Endodermal cell (in vitro differentiated cells): ENCODE measurements at regions not wholly inside any gene's neighbourhood (a gene's known extent, or its start where the extent isn't known, plus 50 kb on each side); places are given as distances from the start of the nearest gene placed in this dataset.

ENCODE experiments used
- DNase-seq: peaks from one replicate; pipeline ENCODE4 v3.0.0-alpha.2; 2017
- H3K27ac ChIP-seq: 2 replicates; pipeline ENCODE4 v1.5.1; 2013; ENCODE audit warnings: mild to moderate bottlenecking, low read depth, low read length, moderate library complexity
- H3K27me3 ChIP-seq: 2 replicates; pipeline ENCODE4 v1.6.1; 2013; ENCODE audit warnings: mild to moderate bottlenecking, low read length, moderate library complexity; ENCODE audit not compliant: insufficient read depth, control insufficient read depth, poor library complexity, severe bottlenecking
- H3K36me3 ChIP-seq: 2 replicates; pipeline ENCODE4 v1.7.0; 2013; ENCODE audit warnings: mild to moderate bottlenecking, low read length, moderate library complexity; ENCODE audit not compliant: control insufficient read depth, insufficient read depth
- H3K4me1 ChIP-seq: one replicate; pipeline ENCODE4 v1.7.0; 2013; ENCODE audit warnings: low read length; ENCODE audit not compliant: control insufficient read depth, insufficient read depth
- H3K4me3 ChIP-seq: 2 replicates; pipeline ENCODE4 v1.5.1; 2013; ENCODE audit warnings: mild to moderate bottlenecking, low read length, moderate library complexity
- H3K9ac ChIP-seq: 2 replicates; pipeline ENCODE4 v1.6.1; 2013; ENCODE audit warnings: mild to moderate bottlenecking, low read length, moderate library complexity; ENCODE audit not compliant: poor library complexity, severe bottlenecking; ENCODE audit errors: extremely low read depth
- H3K9me3 ChIP-seq: 2 replicates; pipeline ENCODE4 v1.6.1; 2013; ENCODE audit warnings: mild to moderate bottlenecking, low read length, moderate library complexity; ENCODE audit not compliant: control insufficient read depth
- H3K27ac Mint-ChIP-seq: 2 replicates; pipeline ENCODE4 v1.8.0; 2020; ENCODE audit warnings: mixed read lengths
- H3K27me3 Mint-ChIP-seq: 2 replicates; pipeline ENCODE4 v1.8.0; 2021; ENCODE audit warnings: mild to moderate bottlenecking, mixed read lengths; ENCODE audit not compliant: insufficient read depth
- H3K36me3 Mint-ChIP-seq: 2 replicates; pipeline ENCODE4 v1.8.0; 2020; ENCODE audit warnings: low read depth, mixed read lengths
- H3K4me1 Mint-ChIP-seq: 2 replicates; pipeline ENCODE4 v1.8.0; 2020; ENCODE audit warnings: mixed read lengths
- H3K4me3 Mint-ChIP-seq: 2 replicates; pipeline ENCODE4 v1.8.0; 2020; ENCODE audit warnings: mild to moderate bottlenecking, moderate library complexity, mixed read lengths
- H3K9me3 Mint-ChIP-seq: 2 replicates; pipeline ENCODE4 v1.8.0; 2020; ENCODE audit warnings: mild to moderate bottlenecking, mixed read lengths
- WGBS, 2 experiments: methylation state at CpG; one replicate each; pipeline versions ENCODE4 v1.1.5 to v1.1.7; 2013; ENCODE audit warnings: missing lambda C conversion rate in 2 of 2, mixed read lengths in 1 of 2; ENCODE audit not compliant: insufficient coverage in 1 of 2, insufficient read length in 1 of 2; 5-methylcytosine and 5-hydroxymethylcytosine counted together
- TF ChIP-seq, protein P1 (sequence below): fragments of 200-600 bp; sonication (generic); conservative IDR thresholded peaks from 2 replicates; pipeline ENCODE4 v1.5.0; 2021; ENCODE audit warnings: antibody characterized with exemption, mild to moderate bottlenecking

DNA sequence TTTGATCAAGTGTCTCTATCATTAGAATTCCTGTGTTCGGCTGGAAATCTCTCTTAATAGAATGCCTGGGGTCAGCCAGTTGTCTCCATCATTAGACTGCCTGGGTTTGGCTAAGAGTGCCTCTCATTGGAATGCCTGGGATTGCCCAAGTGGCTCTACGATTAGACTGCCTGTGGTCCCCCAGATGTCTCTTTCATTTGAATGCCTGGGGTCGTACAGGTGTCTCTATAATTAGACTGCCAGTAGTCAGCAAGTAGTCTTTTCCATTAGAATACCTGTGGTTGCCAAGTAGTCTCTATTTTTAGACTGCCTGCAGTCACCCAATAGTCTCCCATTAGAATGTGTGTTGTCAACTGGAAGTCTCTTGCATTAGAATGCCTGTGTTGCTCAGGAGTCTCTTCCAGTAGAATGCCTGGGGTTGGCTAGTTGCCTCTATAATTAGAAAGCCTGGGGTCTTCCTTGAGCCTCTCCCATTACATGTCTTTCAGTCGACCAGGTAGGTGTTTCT lies 1523.2 kb downstream of the UQCRFS1 start:
- Histone ChIP-seq H3K9ac (no peak overlapping the region), H3K4me1 (no peaks in the 10 kb centered on the region), H3K27ac (no peak overlapping the region), H3K4me3 (no peak overlapping the region), H3K9me3 (peaks cover 97% of the 10 kb centered on the region), H3K27me3 (no peaks in the 10 kb centered on the region), H3K36me3 (no peaks in the 10 kb centered on the region)
- Mint-ChIP-seq H3K27me3 (no peaks in the 10 kb centered on the region), H3K4me1 (no peaks in the 10 kb centered on the region), H3K36me3 (no peaks in the 10 kb centered on the region), H3K9me3 (peaks cover 87% of the 10 kb centered on the region), H3K27ac (no peak overlapping the region), H3K4me3 (no peak overlapping the region)
- TF ChIP-seq, protein P1, sequence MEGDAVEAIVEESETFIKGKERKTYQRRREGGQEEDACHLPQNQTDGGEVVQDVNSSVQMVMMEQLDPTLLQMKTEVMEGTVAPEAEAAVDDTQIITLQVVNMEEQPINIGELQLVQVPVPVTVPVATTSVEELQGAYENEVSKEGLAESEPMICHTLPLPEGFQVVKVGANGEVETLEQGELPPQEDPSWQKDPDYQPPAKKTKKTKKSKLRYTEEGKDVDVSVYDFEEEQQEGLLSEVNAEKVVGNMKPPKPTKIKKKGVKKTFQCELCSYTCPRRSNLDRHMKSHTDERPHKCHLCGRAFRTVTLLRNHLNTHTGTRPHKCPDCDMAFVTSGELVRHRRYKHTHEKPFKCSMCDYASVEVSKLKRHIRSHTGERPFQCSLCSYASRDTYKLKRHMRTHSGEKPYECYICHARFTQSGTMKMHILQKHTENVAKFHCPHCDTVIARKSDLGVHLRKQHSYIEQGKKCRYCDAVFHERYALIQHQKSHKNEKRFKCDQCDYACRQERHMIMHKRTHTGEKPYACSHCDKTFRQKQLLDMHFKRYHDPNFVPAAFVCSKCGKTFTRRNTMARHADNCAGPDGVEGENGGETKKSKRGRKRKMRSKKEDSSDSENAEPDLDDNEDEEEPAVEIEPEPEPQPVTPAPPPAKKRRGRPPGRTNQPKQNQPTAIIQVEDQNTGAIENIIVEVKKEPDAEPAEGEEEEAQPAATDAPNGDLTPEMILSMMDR: no peak
- DNase-seq: no peak
- WGBS, 2 experiments: 61 to 65% methylated on average over 4 of the region's 4 CpGs

DNA sequence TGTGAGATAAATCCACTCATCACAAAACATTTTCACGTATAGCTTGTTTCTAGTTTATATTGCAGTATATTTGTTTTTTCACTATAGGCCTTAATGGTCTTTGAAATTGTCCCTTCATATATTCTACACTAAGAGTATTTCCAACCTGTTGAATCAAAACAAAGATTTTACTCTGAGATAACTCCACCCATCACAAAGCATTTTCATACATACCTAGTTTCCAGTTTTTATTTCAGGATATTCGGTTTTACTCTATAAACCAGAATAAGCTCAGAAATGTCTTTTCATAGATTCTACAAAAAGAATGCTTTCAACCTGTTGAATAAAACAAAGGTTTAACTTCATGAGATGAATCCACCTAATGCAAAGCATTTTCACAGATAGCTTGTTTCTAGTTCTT lies 1528.7 kb downstream of the UQCRFS1 start:
- DNase-seq: no peak
- H3K27ac Mint-ChIP-seq: no peak overlapping the region
- Histone ChIP-seq H3K4me1 (no peaks in the 10 kb centered on the region), H3K4me3 (no peak overlapping the region), H3K27me3 (no peaks in the 10 kb centered on the region), H3K27ac (no peak overlapping the region), H3K36me3 (no peaks in the 10 kb centered on the region), H3K9me3 (peaks cover 90% of the 10 kb centered on the region), H3K9ac (no peak overlapping the region)
- TF ChIP-seq, protein P1: no peak
- peaks cover 81% of the 10 kb centered on the region for H3K9me3 Mint-ChIP-seq
- WGBS, 2 experiments: 90 to 92% methylated on average over 1 of the region's 2 CpGs
- H3K27me3 Mint-ChIP-seq: no peaks in the 10 kb centered on the region
- H3K4me1 Mint-ChIP-seq: no peaks in the 10 kb centered on the region
- H3K36me3 Mint-ChIP-seq: no peaks in the 10 kb centered on the region
- H3K4me3 Mint-ChIP-seq: no peak overlapping the region

DNA sequence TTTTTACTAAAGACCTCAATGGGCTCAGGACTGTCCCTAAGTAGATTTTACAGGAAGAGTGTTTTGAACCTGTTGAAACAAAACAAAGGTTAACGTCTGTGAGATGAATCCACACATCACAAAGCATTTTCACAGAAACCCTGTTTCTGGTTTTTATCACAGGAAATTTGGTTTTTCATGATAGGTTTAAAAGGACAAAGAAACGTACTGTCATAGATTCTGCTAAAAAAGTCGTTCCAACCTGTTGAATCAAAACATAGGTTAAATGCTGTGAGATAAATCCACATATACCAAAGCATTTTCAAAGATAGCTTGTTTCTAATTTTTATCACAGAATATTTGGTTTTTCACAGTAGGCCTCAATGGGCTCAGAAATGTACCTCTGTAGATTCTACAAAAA lies 1531.0 kb downstream of the UQCRFS1 start:
- H3K27me3 ChIP-seq: no peaks in the 10 kb centered on the region
- H3K9ac ChIP-seq: no peak overlapping the region
- no peaks in the 10 kb centered on the region for H3K36me3 ChIP-seq
- no peak overlapping the region for H3K27ac ChIP-seq
- H3K4me3 ChIP-seq: peak overlapping the region; percentile 26
- 33 to 60% methylated on average over 1 to 3 of the region's 3 CpGs for WGBS, 2 experiments
- H3K9me3 Mint-ChIP-seq: peaks cover 88% of the 10 kb centered on the region
- peaks cover 81% of the 10 kb centered on the region for H3K9me3 ChIP-seq
- H3K27ac Mint-ChIP-seq: no peak overlapping the region
- no peaks in the 10 kb centered on the region for H3K4me1 Mint-ChIP-seq
- no peaks in the 10 kb centered on the region for H3K27me3 Mint-ChIP-seq
- no peak for DNase-seq
- TF ChIP-seq, protein P1: no peak
- no peaks in the 10 kb centered on the region for H3K4me1 ChIP-seq
- no peaks in the 10 kb centered on the region for H3K36me3 Mint-ChIP-seq
- H3K4me3 Mint-ChIP-seq: no peak overlapping the region
